Heart right ventricle (tissue), 16 donors: ENCODE measurements at regions not wholly inside any gene's neighbourhood (a gene's known extent, or its start where the extent isn't known, plus 50 kb on each side); places are given as distances from the start of the nearest gene placed in this dataset.
"Not testable (repeated sequence)": the region's sequence is repeated elsewhere in the genome, so short reads cannot be mapped to it uniquely, and the experiment has no call there.

Source experiments
- ATAC-seq, 8 donors: fragments of 200-7000 bp; cut with Tn5 transposase; one replicate each; pipeline ENCODE4 v1.9.1; 2020; ENCODE audit warnings: mild to moderate bottlenecking in 8 of 8, moderate library complexity in 8 of 8, moderate number of reproducible peaks in 1 of 8
- DNase-seq, 2 donors: peaks; one replicate each; pipeline ENCODE4 v3.0.0-alpha.2; 2020
- H3K27ac ChIP-seq, 10 donors: fragments of 200-600 bp; sonication (generic) in 2 of 10; one replicate each; pipeline versions ENCODE4 v1.5.0 to v1.8.0; 2020 to 2022; ENCODE audit warnings: mild to moderate bottlenecking in 3 of 10
- H3K27me3 ChIP-seq, 7 donors: fragments of 200-600 bp; one replicate each; pipeline ENCODE4 v1.8.0; 2021 to 2022; ENCODE audit warnings: mild to moderate bottlenecking in 2 of 7
- H3K36me3 ChIP-seq, 9 donors: fragments of 200-600 bp; sonication (generic) in 1 of 9; one replicate each; pipeline versions ENCODE4 v1.5.0 to v1.8.0; 2020 to 2022; ENCODE audit warnings: mild to moderate bottlenecking in 2 of 9
- H3K4me1 ChIP-seq, 9 donors: fragments of 200-600 bp; sonication (generic) in 1 of 9; one replicate each; pipeline versions ENCODE4 v1.5.0 to v1.8.0; 2020 to 2022; ENCODE audit warnings: mild to moderate bottlenecking in 4 of 9
- H3K4me3 ChIP-seq, 10 donors: fragments of 200-600 bp; sonication (generic) in 2 of 10; one replicate each; pipeline versions ENCODE4 v1.5.0 to v1.8.0; 2020 to 2022; ENCODE audit warnings: mild to moderate bottlenecking in 7 of 10, moderate library complexity in 2 of 10
- H3K9me3 ChIP-seq, 11 donors: fragments of 200-600 bp in 10 of 11; sonication (generic) in 2 of 11; one replicate each; pipeline versions ENCODE4 v1.5.0 to v1.8.0; 2013 to 2022; ENCODE audit warnings: mild to moderate bottlenecking in 2 of 11, control low read depth in 1 of 11, moderate library complexity in 1 of 11
- CTCF ChIP-seq, 9 donors: fragments of 200-600 bp; sonication (generic) in 2 of 9; IDR thresholded peaks; one replicate each; pipeline versions ENCODE4 v1.5.0 to v1.8.0; 2021 to 2022; ENCODE audit warnings: antibody characterized with exemption in 9 of 9, mild to moderate bottlenecking in 5 of 9, moderate library complexity in 1 of 9
- WGBS, 2 donors: extraction: QIAGEN DNeasy Blood & Tissue Kit; methylation state at CpG; one replicate each; pipeline ENCODE4 v1.1.7; 2013; ENCODE audit warnings: inconsistent platforms in 1 of 2; 5-methylcytosine and 5-hydroxymethylcytosine counted together
- intact Hi-C, 10 donors: fragments of 100-400 bp; cut with DNase I; formaldehyde crosslinking; loops; one replicate each; pipeline versions ENCODE4 v1.11.1 to v1.14.2; 2022
- donor health status: Arrhythmogenic right ventricular cardiomyopathy.
- donor health status: ischemic (EF 13 %, LVEDD 7.1; RV severe dilation, severe dysfunction).
- donor health status: healthy with polysubstance abuse.
- donor health status: DM: no; HTN: yes; CAD: no.
- donor health status: DM: no; HTN: no; CAD: no.
- donor health status: ischemic (EF 25% LVEDD 6.9; RV normal size, moderate dysfunction).
- donor health status: ischemic (EF 25% LVEDD 5.7; RV mildly dilated, moderate dysfunction).
- donor health status: healthy.
- donor health status: DM: yes; HTN: yes; CAD: no.
- donor health status: Ischemic cardiomyopathy.
- donor health status: ischemic (EF 35%, LVEDD 5.7; RV mildly dilated, moderate dysfunction).
- donor health status: nonischemic (EF 11% LVEDD 7.7; RV severe dilation, severe dysfunction).
- donor health status: DM: yes; HTN: yes; CAD: no.
- donor health status: PGD.
- donor health status: ischemic (EF 29% LVEDD 5.4; RV normal size, mild dysfunction).
- donor health status: nonischemic (EF 23%, LVEDD 6.1; RV moderate dilation, normal function).

GRCh38 chr22:49686495-49687219 is 141.0 kb downstream of the BRD1 start:
- H3K27ac ChIP-seq, result no peak overlapping the region
- H3K4me3 ChIP-seq, result no peak overlapping the region
- H3K9me3 ChIP-seq, result peaks cover 0 to 6% (median 0%) of the 10 kb centered on the region in 11 donors
- H3K4me1 ChIP-seq, result no peaks in the 10 kb centered on the region
- intact Hi-C loops, result no loop called here
- DNase-seq (no peak), ATAC-seq (no peak)
- peaks cover 3 to 44% (median 34%) of the 10 kb centered on the region in 7 donors for H3K27me3 ChIP-seq
- TF ChIP-seq CTCF (IDR thresholded peaks at IDR 0.05), result no peak
- WGBS, 2 donors, result 80 to 81% methylated on average over 22 of the region's 22 CpGs
- no peaks in the 10 kb centered on the region for H3K36me3 ChIP-seq

- Histone ChIP-seq H3K36me3 (no peaks in the 10 kb centered on the region), H3K27ac (no peak overlapping the region), H3K9me3 (peaks cover 0 to 6% (median 0%) of the 10 kb centered on the region in 11 donors), H3K27me3 (peaks cover 3 to 44% (median 34%) of the 10 kb centered on the region in 7 donors), H3K4me3 (no peak overlapping the region), H3K4me1 (no peaks in the 10 kb centered on the region)
- no peak for ATAC-seq
- TF ChIP-seq CTCF (IDR thresholded peaks at IDR 0.05), result no peak
- intact Hi-C loops, result no loop called here
- DNase-seq, result no peak
- WGBS, 2 donors, result 76 to 78% methylated on average over 18 of the region's 18 CpGs
Observed at GRCh38 chr22:49685686-49686085, 142.0 kb downstream of the BRD1 start.

GRCh38 chr22:49685116-49685515 is 142.6 kb downstream of the BRD1 start:
- H3K27ac ChIP-seq, result no peak overlapping the region
- H3K9me3 ChIP-seq, result peaks cover 0 to 6% (median 0%) of the 10 kb centered on the region in 11 donors
- DNase-seq (no peak), ATAC-seq (no peak)
- H3K4me3 ChIP-seq, result no peak overlapping the region
- no peak for TF ChIP-seq CTCF (IDR thresholded peaks at IDR 0.05)
- peaks cover 3 to 44% (median 34%) of the 10 kb centered on the region in 7 donors for H3K27me3 ChIP-seq
- H3K36me3 ChIP-seq, result no peaks in the 10 kb centered on the region
- WGBS, 2 donors, result 74 to 78% methylated on average over 9 of the region's 9 CpGs
- intact Hi-C loops, result no loop called here
- no peaks in the 10 kb centered on the region for H3K4me1 ChIP-seq

- Histone ChIP-seq H3K9me3 (peaks cover 0 to 6% (median 0%) of the 10 kb centered on the region in 11 donors), H3K27me3 (peaks cover 0 to 37% (median 24%) of the 10 kb centered on the region in 7 donors), H3K4me3 (no peak overlapping the region), H3K27ac (no peak overlapping the region), H3K4me1 (no peaks in the 10 kb centered on the region), H3K36me3 (no peaks in the 10 kb centered on the region)
- no peak for TF ChIP-seq CTCF (IDR thresholded peaks at IDR 0.05)
- DNase-seq (no peak), ATAC-seq (no peak)
- intact Hi-C loops, result no loop called here
- 91 to 94% methylated on average over 3 of the region's 3 CpGs for WGBS, 2 donors
Observed at GRCh38 chr22:49683032-49683431, 144.6 kb downstream of the BRD1 start.

GRCh38 chr22:49680819-49681218 is 146.9 kb downstream of the BRD1 start:
- not testable (repeated sequence) for ATAC-seq

More at GRCh38 chr22:49680819-49681218, 146.9 kb downstream of the BRD1 start:
- H3K4me1 ChIP-seq, H3K9me3 ChIP-seq, DNase-seq, H3K4me3 ChIP-seq, H3K36me3 ChIP-seq, intact Hi-C loops, H3K27ac ChIP-seq: not testable (repeated sequence)
- WGBS, 2 donors, result 93 to 94% methylated on average over 6 of the region's 6 CpGs
- peaks cover 0 to 34% (median 23%) of the 10 kb centered on the region in 7 donors for H3K27me3 ChIP-seq
